OCI-LY1 (cell line): ENCODE measurements at regions not wholly inside any gene's neighbourhood (a gene's known extent, or its start where the extent isn't known, plus 50 kb on each side); places are given as distances from the start of the nearest gene placed in this dataset.

Source experiments
- H2AFZ ChIP-seq: fragments of 200-600 bp; sonication (generic), shearing (Covaris generic); 2 replicates; pipeline ENCODE4 v1.6.0; 2014; ENCODE audit warnings: antibody characterized with exemption, mild to moderate bottlenecking, low read length
- H3F3A ChIP-seq: fragments of 200-600 bp; sonication (generic), shearing (Covaris generic); 2 replicates; pipeline ENCODE4 v1.6.0; 2014; ENCODE audit warnings: mild to moderate bottlenecking, antibody characterized with exemption, low read length, moderate library complexity; ENCODE audit not compliant: insufficient read depth
- H3K27ac ChIP-seq: fragments of 200-600 bp; sonication (generic); 2 replicates; pipeline ENCODE4 v1.5.1; 2014; ENCODE audit warnings: low read length, mixed run types, mild to moderate bottlenecking, low read depth; ENCODE audit not compliant: poor library complexity, severe bottlenecking
- H3K27me3 ChIP-seq: fragments of 200-600 bp; sonication (generic); 2 replicates; pipeline ENCODE4 v1.6.0; 2014; ENCODE audit warnings: antibody characterized with exemption, mild to moderate bottlenecking, low read length, moderate library complexity; ENCODE audit not compliant: insufficient read depth
- H3K36me3 ChIP-seq: fragments of 200-600 bp; sonication (generic); 2 replicates; pipeline ENCODE4 v1.6.1; 2014; ENCODE audit warnings: mild to moderate bottlenecking, antibody characterized with exemption, low read length, moderate library complexity, mixed read lengths; ENCODE audit not compliant: insufficient read depth
- H3K4me1 ChIP-seq: fragments of 200-600 bp; sonication (generic); 2 replicates; pipeline ENCODE4 v1.5.1; 2014; ENCODE audit warnings: mild to moderate bottlenecking, low read length, moderate library complexity; ENCODE audit not compliant: insufficient read depth, severe bottlenecking
- H3K4me2 ChIP-seq: fragments of 200-600 bp; sonication (generic), shearing (Covaris generic); 2 replicates; pipeline ENCODE4 v1.6.1; 2014; ENCODE audit warnings: low read length
- H3K4me3 ChIP-seq: fragments of 200-600 bp; sonication (generic); 2 replicates; pipeline ENCODE4 v1.5.1; 2014; ENCODE audit warnings: low read length, low read depth, mild to moderate bottlenecking, mixed read lengths; ENCODE audit not compliant: poor library complexity, severe bottlenecking
- H3K79me2 ChIP-seq: fragments of 200-600 bp; shearing (Covaris generic); 2 replicates; pipeline ENCODE4 v1.6.1; 2016; ENCODE audit warnings: mixed run types, low read length, mixed read lengths; ENCODE audit not compliant: insufficient read depth
- H3K9ac ChIP-seq: fragments of 200-600 bp; sonication (generic), shearing (Covaris generic); 2 replicates; pipeline ENCODE4 v1.6.1; 2014; ENCODE audit warnings: mild to moderate bottlenecking, low read length, mixed read lengths
- H3K9me2 ChIP-seq: fragments of 200-600 bp; sonication (generic), shearing (Covaris generic); 2 replicates; pipeline ENCODE4 v1.6.1; 2014; ENCODE audit warnings: low read depth, mild to moderate bottlenecking, low read length, mixed read lengths
- H3K9me3 ChIP-seq: fragments of 200-600 bp; shearing (Covaris generic); 2 replicates; pipeline ENCODE4 v1.6.1; 2014; ENCODE audit warnings: low read length, mixed read lengths
- H4K20me1 ChIP-seq: fragments of 200-600 bp; sonication (generic), shearing (Covaris generic); 2 replicates; pipeline ENCODE4 v1.6.0; 2016; ENCODE audit warnings: mild to moderate bottlenecking, low read length; ENCODE audit not compliant: insufficient read depth
- CTCF ChIP-seq: fragments of 200-600 bp; sonication (generic), shearing (Covaris generic); IDR thresholded peaks from 2 replicates; pipeline ENCODE4 v1.5.1; 2017; ENCODE audit warnings: mild to moderate bottlenecking, antibody characterized with exemption, low read length, moderate library complexity, mixed read lengths
- EZH2 ChIP-seq: fragments of 200-600 bp; sonication (generic), shearing (Covaris generic); IDR thresholded peaks from 2 replicates; pipeline ENCODE4 v1.8.0; 2017; ENCODE audit warnings: borderline replicate concordance, mixed run types, mild to moderate bottlenecking, antibody characterized with exemption, low read length, moderate library complexity, mixed read lengths

- no peak overlapping the region for H3K4me3 ChIP-seq
- H3K9me3 ChIP-seq = no peaks in the 10 kb centered on the region
- no peak overlapping the region for H3K4me2 ChIP-seq
- H3K79me2 ChIP-seq = no peaks in the 10 kb centered on the region
- no peak overlapping the region for H2AFZ ChIP-seq
- no peak overlapping the region for H3K9ac ChIP-seq
- no peaks in the 10 kb centered on the region for H3K27me3 ChIP-seq
- H3K27ac ChIP-seq = no peak overlapping the region
- no peaks in the 10 kb centered on the region for H3K4me1 ChIP-seq
- no peak for TF ChIP-seq CTCF
- no peak for TF ChIP-seq EZH2
- no peaks in the 10 kb centered on the region for H3K9me2 ChIP-seq
- H3F3A ChIP-seq = no peaks in the 10 kb centered on the region
- no peaks in the 10 kb centered on the region for H3K36me3 ChIP-seq
- H4K20me1 ChIP-seq = no peaks in the 10 kb centered on the region
Measured at GRCh38 chr6:76770281-76770680, 693.0 kb downstream of the HTR1B start.

DNA sequence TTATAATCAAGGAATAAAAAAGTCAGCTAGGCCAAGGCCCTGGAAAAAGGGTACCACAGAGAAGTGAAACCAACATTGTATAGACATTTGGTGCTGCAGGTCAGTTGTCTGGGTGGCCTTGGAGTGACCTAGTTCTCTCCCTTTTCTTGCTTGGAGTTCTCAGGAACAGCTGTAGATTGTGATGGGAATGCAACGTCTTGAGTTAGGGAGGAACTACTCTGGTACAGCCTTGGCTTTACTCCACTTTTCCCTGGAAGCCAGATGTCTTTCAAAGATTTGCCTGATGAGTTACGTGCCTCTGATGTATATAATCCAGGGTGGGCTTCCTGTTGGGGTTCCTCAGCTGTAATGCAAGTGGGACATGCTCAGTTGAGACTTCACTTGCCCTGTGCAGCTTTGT, 694.7 kb downstream of the HTR1B start:
- Histone ChIP-seq H3K9me2 (no peaks in the 10 kb centered on the region), H3K9ac (no peak overlapping the region)
- TF ChIP-seq EZH2 (no peak), CTCF (no peak)

GRCh38 chr6:76764057-76764456, 691.6 kb upstream of the IMPG1 start:
- Histone ChIP-seq H3K4me1 (no peaks in the 10 kb centered on the region), H3K9me2 (no peaks in the 10 kb centered on the region), H3K4me2 (no peak overlapping the region), H3K27ac (no peak overlapping the region), H2AFZ (no peak overlapping the region), H3K79me2 (no peaks in the 10 kb centered on the region), H3K4me3 (no peak overlapping the region), H3F3A (no peaks in the 10 kb centered on the region), H4K20me1 (no peaks in the 10 kb centered on the region), H3K36me3 (no peaks in the 10 kb centered on the region), H3K9me3 (no peaks in the 10 kb centered on the region), H3K27me3 (no peaks in the 10 kb centered on the region), H3K9ac (no peak overlapping the region)
- TF ChIP-seq EZH2 (no peak), CTCF (no peak)

More for the DNA sequence above, 694.7 kb downstream of the HTR1B start:
- no peaks in the 10 kb centered on the region for H3F3A ChIP-seq
- no peaks in the 10 kb centered on the region for H3K4me1 ChIP-seq
- no peak overlapping the region for H3K27ac ChIP-seq
- H3K4me2 ChIP-seq = no peak overlapping the region
- no peaks in the 10 kb centered on the region for H3K36me3 ChIP-seq
- H3K27me3 ChIP-seq = no peaks in the 10 kb centered on the region
- H4K20me1 ChIP-seq = no peaks in the 10 kb centered on the region
- H3K79me2 ChIP-seq = no peaks in the 10 kb centered on the region
- no peak overlapping the region for H2AFZ ChIP-seq
- no peaks in the 10 kb centered on the region for H3K9me3 ChIP-seq
- no peak overlapping the region for H3K4me3 ChIP-seq
